ENCODE measurements at regions not wholly inside any gene's neighbourhood (a gene's known extent, or its start where the extent isn't known, plus 50 kb on each side); places are given as distances from the start of the nearest gene placed in this dataset.
A peak's percentile ranks its signal among the peaks of the same experiment; 100 is the strongest.

- no peak for DNase-seq
Observed at GRCh38 chr2:9758741-9759140, 84.5 kb upstream of the TAF1B start.

- no peak for DNase-seq
Observed at GRCh38 chr2:9760069-9760901, 83.0 kb upstream of the TAF1B start.

- no peak for DNase-seq
Observed at GRCh38 chr2:9760902-9761228, 82.4 kb upstream of the TAF1B start.

- DNase-seq, result no peak
Observed at GRCh38 chr2:9761577-9761976, 81.7 kb upstream of the TAF1B start.

- no peak for DNase-seq
Observed at GRCh38 chr2:9762164-9762563, 81.1 kb upstream of the TAF1B start.

- DNase-seq, result no peak
Observed at GRCh38 chr2:9762941-9763340, 80.3 kb upstream of the TAF1B start.

GRCh38 chr2:9763356-9764152 lies 79.7 kb upstream of the TAF1B start:
- peak; percentile 39 for DNase-seq

GRCh38 chr2:9764153-9764778 lies 79.0 kb upstream of the TAF1B start:
- DNase-seq, result no peak

GRCh38 chr2:9765611-9766531 lies 77.4 kb upstream of the TAF1B start:
- DNase-seq, result no peak

- no peak for DNase-seq
Observed at GRCh38 chr2:9767656-9768281, 75.5 kb upstream of the TAF1B start.

GRCh38 chr2:9768388-9768787 lies 74.9 kb upstream of the TAF1B start:
- DNase-seq, result no peak

- DNase-seq, result no peak
Observed at GRCh38 chr2:9769171-9770005, 73.9 kb upstream of the TAF1B start.

- DNase-seq, result no peak
Observed at GRCh38 chr2:9770006-9770307, 73.3 kb upstream of the TAF1B start.

- peak; percentile 55 for DNase-seq
Observed at GRCh38 chr2:9770308-9771100, 72.8 kb upstream of the TAF1B start.

GRCh38 chr2:9771101-9771449 lies 72.2 kb upstream of the TAF1B start:
- DNase-seq, result no peak

- DNase-seq, result no peak
Observed at GRCh38 chr2:9771481-9772017, 71.7 kb upstream of the TAF1B start.

- no peak for DNase-seq
Observed at GRCh38 chr2:9772035-9772998, 71.0 kb upstream of the TAF1B start.

- no peak for DNase-seq
Observed at GRCh38 chr2:9772999-9773902, 70.0 kb upstream of the TAF1B start.

Measured in stimulated activated CD4-positive, alpha-beta T cell treated with anti-CD3 and anti-CD28 coated beads, Interleukin-4, amount 100 ng/mL, for 24 hours (primary cell).